ENCODE measurements at regions not wholly inside any gene's neighbourhood (a gene's known extent, or its start where the extent isn't known, plus 50 kb on each side); places are given as distances from the start of the nearest gene placed in this dataset.
A peak's percentile ranks its signal among the peaks of the same experiment; 100 is the strongest.

GRCh38 chr11:112655371-112655770, 305.8 kb upstream of the NCAM1 start:
- Histone ChIP-seq H3K4me3 (ENCODE audit: low read depth, low read length) (no peak overlapping the region), H3K36me3 (ENCODE audit: control insufficient read depth, insufficient read depth, low read length) (no peaks in the 10 kb centered on the region), H3K27me3 (ENCODE audit: control insufficient read depth, insufficient read depth, low read length) (no peaks in the 10 kb centered on the region)
- FAIRE-seq (no peak), DNase-seq (ENCODE audit: low read depth) (no peak)
- no peak for TF ChIP-seq CTCF (IDR thresholded peaks at IDR 0.05; ENCODE audit: insufficient read depth, low read length, severe bottlenecking)

GRCh38 chr11:112656772-112657428, 304.3 kb upstream of the NCAM1 start:
- no peak for TF ChIP-seq CTCF (IDR thresholded peaks at IDR 0.05; ENCODE audit: insufficient read depth, low read length, severe bottlenecking)
- peak; percentile 96 for DNase-seq (ENCODE audit: low read depth)
- no peaks in the 10 kb centered on the region for H3K27me3 ChIP-seq (ENCODE audit: control insufficient read depth, insufficient read depth, low read length)
- no peak overlapping the region for H3K4me3 ChIP-seq (ENCODE audit: low read depth, low read length)
- H3K36me3 ChIP-seq (ENCODE audit: control insufficient read depth, insufficient read depth, low read length) = no peaks in the 10 kb centered on the region
- FAIRE-seq = peak; percentile 80

- FAIRE-seq (no peak), DNase-seq (ENCODE audit: low read depth) (peak; percentile 20)
- no peaks in the 10 kb centered on the region for H3K27me3 ChIP-seq (ENCODE audit: control insufficient read depth, insufficient read depth, low read length)
- H3K36me3 ChIP-seq (ENCODE audit: control insufficient read depth, insufficient read depth, low read length) = no peaks in the 10 kb centered on the region
- no peak for TF ChIP-seq CTCF (IDR thresholded peaks at IDR 0.05; ENCODE audit: insufficient read depth, low read length, severe bottlenecking)
- no peak overlapping the region for H3K4me3 ChIP-seq (ENCODE audit: low read depth, low read length)
Observed at GRCh38 chr11:112658431-112658878, 302.8 kb upstream of the NCAM1 start.

GRCh38 chr11:112661146-112661545, 300.1 kb upstream of the NCAM1 start:
- DNase-seq (ENCODE audit: low read depth) = no peak
- no peak for FAIRE-seq
- no peaks in the 10 kb centered on the region for H3K36me3 ChIP-seq (ENCODE audit: control insufficient read depth, insufficient read depth, low read length)
- no peak overlapping the region for H3K4me3 ChIP-seq (ENCODE audit: low read depth, low read length)
- no peak for TF ChIP-seq CTCF (IDR thresholded peaks at IDR 0.05; ENCODE audit: insufficient read depth, low read length, severe bottlenecking)
- H3K27me3 ChIP-seq (ENCODE audit: control insufficient read depth, insufficient read depth, low read length) = no peaks in the 10 kb centered on the region

- FAIRE-seq (no peak), DNase-seq (ENCODE audit: low read depth) (no peak)
- no peaks in the 10 kb centered on the region for H3K36me3 ChIP-seq (ENCODE audit: control insufficient read depth, insufficient read depth, low read length)
- no peak overlapping the region for H3K4me3 ChIP-seq (ENCODE audit: low read depth, low read length)
- no peak for TF ChIP-seq CTCF (IDR thresholded peaks at IDR 0.05; ENCODE audit: insufficient read depth, low read length, severe bottlenecking)
- no peaks in the 10 kb centered on the region for H3K27me3 ChIP-seq (ENCODE audit: control insufficient read depth, insufficient read depth, low read length)
Observed at GRCh38 chr11:112661571-112661970, 299.6 kb upstream of the NCAM1 start.

GRCh38 chr11:112662554-112662953, 298.7 kb upstream of the NCAM1 start:
- no peak for FAIRE-seq
- DNase-seq (ENCODE audit: low read depth) = no peak
- Histone ChIP-seq H3K4me3 (ENCODE audit: low read depth, low read length) (no peak overlapping the region), H3K36me3 (ENCODE audit: control insufficient read depth, insufficient read depth, low read length) (no peaks in the 10 kb centered on the region), H3K27me3 (ENCODE audit: control insufficient read depth, insufficient read depth, low read length) (no peaks in the 10 kb centered on the region)
- TF ChIP-seq CTCF (IDR thresholded peaks at IDR 0.05; ENCODE audit: insufficient read depth, low read length, severe bottlenecking) = no peak

All from bronchial epithelial cell (primary cell).